ENCODE measurements at regions not wholly inside any gene's neighbourhood (a gene's known extent, or its start where the extent isn't known, plus 50 kb on each side); places are given as distances from the start of the nearest gene placed in this dataset.

DNA sequence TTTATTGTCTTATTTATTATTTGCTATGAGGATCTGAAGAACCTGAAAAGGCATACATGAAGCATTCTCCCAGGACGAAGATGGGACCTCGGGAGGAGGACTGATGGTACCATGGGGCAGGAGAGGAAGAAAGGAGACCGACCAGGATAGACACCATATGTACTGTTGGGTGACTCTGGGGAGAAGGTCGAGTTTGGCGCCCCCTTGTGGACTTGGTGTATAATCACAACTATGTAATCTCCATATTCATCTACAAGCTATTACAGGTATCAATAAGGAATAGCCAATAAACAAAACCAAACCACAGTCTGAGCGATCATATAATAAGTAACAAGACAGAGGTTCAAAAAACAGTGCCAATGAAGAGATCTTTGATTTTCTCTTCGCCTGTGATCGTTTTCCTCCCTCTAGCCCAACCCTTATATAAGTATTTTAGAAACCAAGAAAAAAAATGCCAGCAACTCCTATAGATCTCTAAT lies 139.1 kb downstream of the SPTSSA start:
- peak; percentile 92 for ATAC-seq

More for the DNA sequence above, 139.1 kb downstream of the SPTSSA start:
- POLR2A ChIA-PET: no interaction called here
- Histone ChIP-seq H3K79me2 (ENCODE audit: insufficient read depth, low read length) (no peaks in the 10 kb centered on the region), H3K4me2 (ENCODE audit: low read length) (no peak overlapping the region), H3K27ac (ENCODE audit: low read depth, low read length) (no peak overlapping the region), H3K4me3 (replicated peaks in 1 of 2; ENCODE audit: low read depth in 1 of 2, low read length in 2 of 2) (no peak overlapping the region), H2AFZ (ENCODE audit: low read depth, low read length, poor library complexity, severe bottlenecking) (peak overlapping the region; percentile 86), H3K27me3 (ENCODE audit: insufficient read depth, low read length) (peaks cover 9% of the 10 kb centered on the region; the same call in 1 of the 2 replicates), H4K20me1 (ENCODE audit: insufficient read depth) (no peaks in the 10 kb centered on the region), H3K36me3 (ENCODE audit: control insufficient read depth in 1 of 2, insufficient read depth in 2 of 2, low read length in 2 of 2) (no peaks in the 10 kb centered on the region), H3K9me2 (ENCODE audit: insufficient read depth) (no peaks in the 10 kb centered on the region), H3K4me1 (ENCODE audit: control insufficient read depth in 1 of 2, insufficient read depth in 2 of 2, low read length in 2 of 2) (no peaks in the 10 kb centered on the region), H3K9me3 (ENCODE audit: control insufficient read depth in 1 of 2, insufficient read depth in 1 of 2, low read depth in 1 of 2, low read length in 2 of 2) (no peaks in the 10 kb centered on the region), H3K9ac (ENCODE audit: low read length) (no peak overlapping the region)
- BruUV-seq (replicated peaks): no TSS peak
- TF ChIP-seq CTCF (IDR thresholded peaks at IDR 0.05 in 2 of 3, conservative IDR thresholded peaks at IDR 0.05 in 1 of 3; ENCODE audit: borderline replicate concordance in 1 of 3, insufficient read depth in 1 of 3, low read depth in 2 of 3, low read length in 2 of 3) (peak; percentile 35 to 92 (median 72); a peak in 5 of 6 replicates), RAD21 (IDR thresholded peaks at IDR 0.05; ENCODE audit: low read depth) (peak; percentile 36), TCF7L2 (IDR thresholded peaks at IDR 0.05; ENCODE audit: borderline replicate concordance, extremely low read depth, insufficient read depth, insufficient read length) (peak; percentile 55), ZBTB33 (IDR thresholded peaks at IDR 0.05; ENCODE audit: extremely low read depth, insufficient replicate concordance, low read length) (no peak)
- CTCF ChIA-PET: interaction anchor here (0.6 to 2.1 kb wide), 22 partner anchors 9 to 1747 kb away, joined by 3 to 35 read pairs (median 5); no protein-coding TSS in a partner anchor
- intact Hi-C loops (cut with micrococcal nuclease): loop anchor here (1.0 to 2.0 kb wide), 3 partner anchors 176 to 1747 kb away; no protein-coding TSS in a partner anchor
- RAD21 ChIA-PET (ENCODE audit: low non-redundant PET in 1 of 2, low total read pairs in 2 of 2, uncharacterized antibody in 2 of 2, unreplicated experiment in 2 of 2): interaction anchor here in 1 of 2 experiments (1.2 kb wide), 1 partner anchor 175 kb away, joined by 4 read pairs; no protein-coding TSS in a partner anchor
- peak; percentile 46 for DNase-seq (ENCODE audit: low read depth, low spot score)

Measured in HCT116 (cell line).